Lower leg skin (tissue), 4 donors: ENCODE measurements at regions not wholly inside any gene's neighbourhood (a gene's known extent, or its start where the extent isn't known, plus 50 kb on each side); places are given as distances from the start of the nearest gene placed in this dataset.

ENCODE experiments used
- DNase-seq, 2 donors: peaks; one replicate each; pipeline ENCODE4 v3.0.0-alpha.2; 2019; ENCODE audit warnings: low spot score in 2 of 2
- H3K4me3 ChIP-seq: fragments of 200-600 bp; sonication (generic); 2 replicates; pipeline ENCODE4 v1.5.1; 2017; ENCODE audit warnings: mild to moderate bottlenecking, low read depth; ENCODE audit not compliant: poor library complexity, severe bottlenecking
- CTCF ChIP-seq, 3 donors: fragments of 450-650 bp; IDR thresholded peaks; one replicate each; pipeline ENCODE4 v1.5.1; 2016; ENCODE audit warnings: antibody characterized with exemption in 3 of 3, mild to moderate bottlenecking in 3 of 3, moderate library complexity in 2 of 3
- POLR2A ChIP-seq, 2 donors: fragments of 450-650 bp; IDR thresholded peaks; one replicate each; pipeline ENCODE4 v1.6.1; 2016 to 2017; ENCODE audit warnings: antibody characterized with exemption in 2 of 2, mild to moderate bottlenecking in 1 of 2, moderate library complexity in 1 of 2
- WGBS, 2 donors: methylation state at CpG; one replicate each; pipeline ENCODE4 v1.1.5; 2018; 5-methylcytosine and 5-hydroxymethylcytosine counted together
- intact Hi-C: fragments of 100-400 bp; cut with DNase I; formaldehyde crosslinking; loops from one replicate; pipeline ENCODE4 v1.15.0; 2023; ENCODE audit warnings: low total_unique reads

- no peak overlapping the region for H3K4me3 ChIP-seq
- 86 to 91% methylated on average over 1 of the region's 1 CpG for WGBS, 2 donors
- intact Hi-C loops = no loop called here
- TF ChIP-seq CTCF (IDR thresholded peaks at IDR 0.05) (no peak), POLR2A (IDR thresholded peaks at IDR 0.05) (no peak)
- no peak for DNase-seq
Observed at GRCh38 chr1:193366764-193367507, 180.5 kb upstream of the B3GALT2 start.

- TF ChIP-seq CTCF (IDR thresholded peaks at IDR 0.05) (no peak), POLR2A (IDR thresholded peaks at IDR 0.05) (no peak)
- no peak overlapping the region for H3K4me3 ChIP-seq
- intact Hi-C loops = no loop called here
- DNase-seq = no peak
- WGBS, 2 donors = 54 to 70% methylated on average over 2 of the region's 2 CpGs
Observed at GRCh38 chr1:193365966-193366365, 179.6 kb upstream of the B3GALT2 start.

- WGBS, 2 donors = 97 to 98% methylated on average over 5 of the region's 5 CpGs
- H3K4me3 ChIP-seq = no peak overlapping the region
- intact Hi-C loops = no loop called here
- TF ChIP-seq POLR2A (IDR thresholded peaks at IDR 0.05) (no peak), CTCF (IDR thresholded peaks at IDR 0.05) (no peak)
- no peak for DNase-seq
Observed at GRCh38 chr1:193359631-193360030, 173.2 kb upstream of the B3GALT2 start.

DNA sequence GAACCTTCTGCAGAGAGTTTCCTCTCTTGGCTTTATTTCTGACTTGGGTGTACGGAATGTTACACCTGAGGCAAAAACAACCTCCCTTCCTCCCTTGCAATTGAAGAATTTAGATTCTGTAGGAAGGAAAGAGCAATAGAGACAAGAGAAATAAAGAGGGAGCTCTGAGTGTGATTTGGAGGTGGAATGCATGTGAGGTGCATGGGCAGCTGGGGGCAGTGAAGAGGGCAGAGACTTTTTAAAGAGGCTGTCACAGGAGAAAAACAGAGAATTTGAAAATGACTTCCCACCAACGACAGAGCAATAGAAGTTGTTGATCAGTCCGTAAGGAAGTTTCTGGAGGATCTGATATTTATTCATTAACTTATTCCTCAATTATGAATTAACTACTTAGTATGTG, 172.0 kb upstream of the B3GALT2 start:
- TF ChIP-seq CTCF (IDR thresholded peaks at IDR 0.05) (no peak), POLR2A (IDR thresholded peaks at IDR 0.05) (no peak)
- WGBS, 2 donors = 65 to 68% methylated on average over 3 of the region's 3 CpGs
- intact Hi-C loops = no loop called here
- no peak for DNase-seq
- H3K4me3 ChIP-seq = no peak overlapping the region

DNA sequence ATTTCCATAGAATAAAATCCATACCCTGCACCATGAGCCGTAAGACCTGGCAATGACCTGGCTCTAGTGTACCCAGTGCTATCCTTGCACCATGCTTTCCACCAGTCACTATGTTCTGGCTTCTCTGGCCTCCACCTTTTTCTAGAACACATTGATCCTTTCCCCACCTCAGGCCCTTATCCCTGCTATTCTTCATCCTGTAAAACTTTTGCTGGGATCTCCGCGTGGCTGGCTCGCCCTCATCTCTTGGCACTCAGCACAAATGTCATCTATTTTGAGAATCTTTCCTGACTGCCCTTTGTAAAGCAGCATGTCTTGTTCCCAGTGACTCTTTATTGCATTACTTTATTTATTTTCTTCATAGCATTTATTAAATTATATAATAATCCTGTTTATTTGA, 169.8 kb upstream of the B3GALT2 start:
- TF ChIP-seq POLR2A (IDR thresholded peaks at IDR 0.05) (no peak), CTCF (IDR thresholded peaks at IDR 0.05) (no peak)
- WGBS, 2 donors = 84 to 94% methylated on average over 4 of the region's 4 CpGs
- DNase-seq = no peak
- H3K4me3 ChIP-seq = no peak overlapping the region
- intact Hi-C loops = no loop called here

- no peak overlapping the region for H3K4me3 ChIP-seq
- no peak for DNase-seq
- 86 to 88% methylated on average over 2 of the region's 2 CpGs for WGBS, 2 donors
- intact Hi-C loops = no loop called here
- TF ChIP-seq CTCF (IDR thresholded peaks at IDR 0.05) = no peak
- no peak for TF ChIP-seq POLR2A (IDR thresholded peaks at IDR 0.05)
Observed at GRCh38 chr1:193355626-193356025, 169.2 kb upstream of the B3GALT2 start.
